GM19023 (cell line): ENCODE measurements at regions not wholly inside any gene's neighbourhood (a gene's known extent, or its start where the extent isn't known, plus 50 kb on each side); places are given as distances from the start of the nearest gene placed in this dataset.
A peak's percentile ranks its signal among the peaks of the same experiment; 100 is the strongest.

ENCODE experiments used
- ATAC-seq: cut with Tn5 transposase; IDR thresholded peaks from one replicate; pipeline ENCODE4 v1.9.1; 2021; ENCODE audit warnings: mild to moderate bottlenecking, moderate library complexity; ENCODE audit not compliant: unreplicated experiment

DNA sequence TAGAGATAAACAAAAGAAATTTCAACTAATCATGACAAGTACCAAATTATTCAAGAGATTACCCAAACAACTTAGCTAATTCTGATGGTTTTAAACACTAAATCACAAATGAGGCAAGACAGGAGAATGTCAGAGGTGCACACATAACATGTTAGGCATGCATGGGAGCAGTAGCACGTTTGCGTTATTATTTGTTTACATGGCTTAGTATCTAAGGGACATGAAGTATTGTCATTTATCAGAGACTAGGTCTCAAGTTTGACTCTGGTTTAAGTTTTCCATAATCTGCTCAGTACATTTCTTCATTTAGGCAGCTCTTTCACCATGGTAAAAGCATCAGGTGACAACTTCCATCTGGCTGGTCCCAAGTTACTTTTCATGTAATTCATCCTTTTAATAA lies 244.1 kb upstream of the TNC start:
- ATAC-seq = no peak

DNA sequence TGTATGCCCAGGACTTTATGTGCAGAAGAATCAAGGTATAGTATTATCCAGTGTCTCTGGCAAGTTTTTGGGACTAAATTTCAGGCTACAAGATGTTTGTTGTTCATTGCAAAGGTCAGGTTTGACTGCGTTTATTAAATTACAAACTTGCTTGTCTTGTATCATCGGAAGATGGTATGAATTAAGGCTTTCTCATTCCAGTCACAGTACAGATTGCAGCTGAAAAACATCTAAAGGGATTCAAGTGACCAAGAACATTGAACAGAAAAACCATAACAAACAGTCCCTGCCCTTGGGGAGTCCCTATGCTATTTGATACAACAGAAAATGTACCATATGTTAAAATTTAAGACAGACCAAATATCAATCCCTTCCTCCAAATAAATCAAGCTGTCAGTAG lies 244.7 kb upstream of the TNC start:
- no peak for ATAC-seq

DNA sequence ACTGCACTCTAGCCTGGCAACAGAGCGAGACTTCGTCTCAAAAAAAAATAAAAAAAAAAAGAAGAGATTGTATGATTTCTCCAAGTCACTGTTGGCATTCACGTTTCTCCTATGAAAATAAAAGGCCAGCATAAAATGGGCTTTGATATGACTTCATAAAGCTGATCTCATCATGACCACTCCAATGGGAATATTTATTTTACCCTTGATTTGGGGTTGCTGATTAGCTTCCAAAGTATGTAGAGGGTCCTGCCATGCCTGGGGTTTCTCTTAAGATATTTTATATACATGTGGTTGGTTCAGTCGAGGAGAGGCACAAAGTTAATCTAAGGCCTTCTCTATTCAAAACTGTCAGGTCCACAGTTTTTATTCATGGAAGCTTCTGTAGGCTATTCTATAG lies 247.0 kb upstream of the TNC start:
- no peak for ATAC-seq

DNA sequence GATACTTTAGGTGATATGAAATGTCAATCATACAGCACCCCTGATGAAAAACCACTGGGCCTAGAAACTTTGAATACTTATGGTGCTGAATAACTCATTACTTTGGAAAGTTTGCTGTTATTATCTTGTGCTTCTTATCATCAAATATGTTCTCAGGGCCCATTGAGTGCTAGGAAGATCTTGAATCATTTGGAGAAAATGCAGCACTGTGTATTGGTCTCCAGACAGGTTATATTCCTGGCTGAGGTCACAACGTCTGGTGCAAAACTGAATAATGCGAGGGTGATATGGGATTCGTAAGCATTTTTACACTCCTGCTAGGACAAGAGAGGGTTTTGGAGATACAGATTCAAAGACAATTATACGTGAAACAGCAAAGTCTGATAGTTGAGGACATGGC lies 249.4 kb upstream of the TNC start:
- no peak for ATAC-seq

DNA sequence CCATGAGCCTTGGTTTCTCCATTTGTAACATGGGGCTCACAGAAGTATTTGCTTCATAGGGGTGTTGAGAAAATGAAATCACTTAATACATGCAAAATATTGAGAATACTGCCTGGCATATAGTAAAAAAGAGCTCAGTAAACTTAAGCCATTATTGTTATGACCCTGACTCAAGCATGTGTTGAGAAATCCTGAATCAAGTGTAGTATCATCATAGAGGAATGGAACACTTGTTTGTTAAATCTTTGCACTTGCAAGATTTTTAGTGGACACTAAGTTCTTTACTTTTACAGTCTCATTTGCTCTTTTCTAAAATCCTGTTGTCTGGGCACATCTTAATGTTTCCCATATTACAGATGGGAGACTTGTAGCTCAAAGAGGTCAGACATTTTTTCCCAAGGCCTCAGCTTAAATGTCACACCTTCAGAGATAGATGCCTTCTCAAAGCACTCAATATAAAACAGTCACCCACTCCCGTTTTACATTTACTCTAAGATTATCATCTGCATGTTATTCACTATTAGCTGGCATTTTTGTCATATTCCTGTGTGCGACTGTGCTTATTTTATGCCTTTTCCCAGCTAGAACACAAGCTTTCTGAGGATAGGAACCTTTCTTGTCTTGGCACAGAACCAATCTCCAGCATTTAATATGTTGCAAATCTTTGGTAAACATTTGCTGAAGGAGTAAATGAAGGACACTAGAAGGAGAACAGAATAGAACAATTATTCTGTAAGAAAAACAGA lies 250.0 kb upstream of the TNC start:
- ATAC-seq = no peak

DNA sequence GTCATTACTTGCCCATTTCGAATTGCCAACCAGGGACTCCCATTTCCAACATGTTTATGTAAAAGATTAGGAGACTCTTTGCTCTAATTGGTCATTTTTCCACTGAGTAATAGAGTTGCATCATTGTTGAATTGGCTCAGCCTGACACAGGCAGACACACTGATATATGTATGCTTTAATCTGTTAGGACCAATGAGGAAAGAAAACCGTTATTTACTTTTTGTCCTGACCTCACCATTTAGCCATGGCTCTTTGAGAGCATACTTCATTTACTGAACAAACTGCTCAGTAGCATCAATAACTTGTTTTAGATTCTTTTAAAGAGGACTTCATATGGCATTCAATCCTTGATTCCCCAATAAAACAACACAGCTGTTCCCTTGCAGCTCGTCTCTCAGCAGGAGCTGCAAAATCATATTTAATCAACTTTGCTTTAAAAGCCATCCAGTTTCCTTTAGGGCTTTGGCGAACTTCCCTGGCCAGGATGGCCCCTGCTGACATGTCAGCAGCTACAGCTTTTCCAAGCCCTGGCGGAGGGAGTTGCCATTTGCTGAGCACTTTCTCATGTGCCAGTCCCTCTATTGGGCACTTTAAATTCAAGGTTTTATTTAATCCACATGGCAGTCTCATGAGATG lies 251.5 kb upstream of the TNC start:
- ATAC-seq = no peak

DNA sequence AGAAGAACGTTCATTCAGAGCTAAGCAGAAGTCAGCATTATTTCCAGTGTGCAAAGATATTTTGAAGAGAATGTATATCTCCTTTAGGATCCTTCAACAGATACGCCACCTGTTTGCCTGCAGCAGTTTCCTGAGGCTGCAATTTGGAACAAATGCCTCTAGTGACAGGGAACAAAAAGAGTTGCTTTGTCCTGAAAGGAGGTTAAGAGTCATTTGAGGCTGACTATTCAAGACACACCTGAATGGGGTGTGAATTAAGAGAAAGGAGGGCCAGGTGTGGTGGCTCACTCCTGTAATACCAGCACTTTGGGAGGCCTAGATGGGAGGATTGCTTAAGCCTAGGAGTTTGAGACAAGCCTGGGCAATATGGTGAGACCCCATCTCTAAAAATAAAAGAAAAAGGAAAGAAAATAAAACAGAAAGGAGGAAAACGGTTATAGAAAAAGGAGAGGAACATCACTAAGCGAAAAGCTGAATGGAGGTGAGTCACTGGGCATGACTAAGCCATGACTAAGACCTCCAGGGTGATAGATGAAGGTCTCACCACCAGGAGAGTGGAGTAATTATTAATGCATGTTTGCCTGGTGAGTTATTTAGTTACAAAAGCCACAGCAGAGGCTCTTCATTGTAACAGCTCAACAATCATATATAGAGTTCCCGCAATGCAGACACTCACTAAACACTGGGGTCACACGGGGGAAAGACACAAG lies 255.2 kb upstream of the TNC start:
- peak; percentile 70 for ATAC-seq

DNA sequence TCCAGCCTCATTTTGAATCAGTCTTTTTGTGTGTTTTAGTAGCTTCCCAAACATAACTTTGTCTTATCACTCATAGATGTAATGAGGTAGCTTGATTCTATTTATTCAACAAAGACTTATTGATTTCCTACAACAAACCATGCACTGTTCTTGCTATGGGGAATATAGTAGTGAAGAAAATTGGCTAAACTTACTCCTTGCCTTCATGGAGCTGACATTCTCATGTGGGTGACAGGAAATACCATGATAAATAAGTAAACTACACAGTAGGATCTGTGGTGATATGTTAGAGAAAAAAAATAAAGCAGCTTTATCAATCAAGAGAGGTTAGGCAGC lies 255.7 kb upstream of the TNC start:
- no peak for ATAC-seq

DNA sequence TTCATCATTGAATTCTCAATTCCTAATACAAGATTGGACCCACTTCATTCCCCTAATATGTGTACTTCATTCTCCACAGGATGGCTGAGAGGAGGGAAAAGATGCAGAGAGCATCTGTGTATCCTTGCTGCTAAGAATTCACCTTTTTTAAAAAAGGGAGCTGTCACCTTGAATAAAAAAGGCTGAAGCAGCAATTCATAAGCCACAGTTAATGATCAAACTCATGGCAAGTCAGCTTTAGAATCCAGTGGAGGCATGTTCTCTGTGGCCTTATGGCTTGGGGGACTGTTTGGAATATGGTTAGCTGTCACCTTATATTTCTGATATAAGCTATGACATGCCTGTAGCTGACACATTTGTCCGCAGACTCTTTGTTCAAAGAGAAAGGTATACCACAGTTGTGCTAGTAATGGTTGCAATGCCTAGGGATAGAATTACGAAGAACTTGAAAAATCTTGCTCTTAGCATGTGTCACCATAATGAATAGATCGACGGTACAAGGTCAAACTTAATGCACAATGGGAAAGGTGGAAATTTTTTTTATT lies 256.8 kb upstream of the TNC start:
- no peak for ATAC-seq

DNA sequence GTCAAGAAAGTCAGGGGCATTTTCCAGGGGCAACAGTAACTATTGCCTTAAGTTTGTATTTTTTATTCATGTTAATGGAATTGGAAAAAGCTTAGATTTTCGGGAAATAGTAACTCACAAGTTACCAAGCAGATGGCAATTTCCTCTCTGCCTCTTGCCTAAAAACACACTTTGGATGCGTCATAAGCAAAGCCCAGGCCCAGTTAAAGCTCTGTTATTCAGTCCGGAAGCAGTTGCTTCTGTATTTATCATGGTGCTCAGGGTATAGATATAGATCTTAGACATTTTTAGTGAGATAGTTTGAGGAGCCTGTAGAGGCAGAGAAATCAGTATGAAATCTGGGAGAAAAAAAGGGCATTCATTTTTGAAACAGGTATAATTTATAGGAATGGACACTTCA lies 260.3 kb upstream of the TNC start:
- no peak for ATAC-seq

DNA sequence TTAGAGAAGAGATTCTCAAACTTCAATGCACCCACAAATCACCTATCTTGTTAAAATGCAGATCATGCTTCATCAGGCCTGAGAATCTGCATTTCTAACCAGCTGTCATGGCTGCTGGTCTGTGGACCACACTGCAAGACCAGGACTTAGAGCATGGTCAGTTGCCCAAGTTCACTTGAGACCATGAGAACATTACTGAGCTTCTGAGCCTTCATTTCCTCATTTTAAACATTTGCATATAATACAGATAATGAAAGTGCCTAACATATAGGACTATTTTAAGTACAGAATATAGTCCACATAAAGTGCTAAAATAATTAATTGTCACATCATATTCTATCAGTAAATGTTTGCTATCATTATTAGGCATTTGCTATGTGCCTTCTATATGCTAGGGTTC lies 260.8 kb upstream of the TNC start:
- no peak for ATAC-seq

DNA sequence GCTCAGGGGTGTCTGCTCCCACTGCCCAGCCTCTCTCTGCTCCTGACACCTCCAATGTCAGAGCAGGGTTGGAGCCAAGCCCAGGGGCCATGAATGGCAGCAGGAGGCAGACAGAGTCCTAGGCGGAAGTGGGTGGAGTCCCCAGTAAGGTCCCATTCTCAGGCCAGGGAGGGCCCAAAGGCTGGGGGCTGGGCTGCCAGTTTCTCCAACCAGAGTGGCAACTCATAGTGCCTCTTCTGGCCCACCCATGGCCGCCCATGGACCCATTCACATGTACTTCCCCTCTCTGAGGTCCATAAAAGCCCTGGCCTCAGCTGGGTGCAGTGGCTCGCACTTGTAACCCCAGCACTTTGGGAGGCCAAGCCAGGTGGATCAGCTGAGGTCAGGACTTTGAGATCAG lies 261.8 kb upstream of the TNC start:
- no peak for ATAC-seq

DNA sequence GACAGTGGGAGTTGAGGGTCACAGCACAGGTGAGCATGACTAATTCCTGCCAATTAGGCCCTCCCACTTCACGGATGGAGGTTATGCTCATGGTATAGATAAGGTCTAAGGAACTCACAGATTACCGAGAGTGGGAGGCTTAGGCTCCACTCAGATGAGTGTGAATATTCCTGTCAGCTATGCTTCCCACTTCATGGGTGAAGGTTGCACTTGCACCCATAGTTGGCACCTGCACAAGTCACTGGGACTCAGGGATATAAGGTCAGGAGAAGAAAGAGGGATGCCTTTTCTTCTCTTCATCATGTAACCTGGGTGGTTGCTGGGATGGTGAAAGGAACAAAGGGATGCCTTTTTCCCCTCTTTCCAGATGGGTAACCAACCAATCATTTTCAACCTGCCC lies 264.9 kb upstream of the TNC start:
- ATAC-seq = no peak

DNA sequence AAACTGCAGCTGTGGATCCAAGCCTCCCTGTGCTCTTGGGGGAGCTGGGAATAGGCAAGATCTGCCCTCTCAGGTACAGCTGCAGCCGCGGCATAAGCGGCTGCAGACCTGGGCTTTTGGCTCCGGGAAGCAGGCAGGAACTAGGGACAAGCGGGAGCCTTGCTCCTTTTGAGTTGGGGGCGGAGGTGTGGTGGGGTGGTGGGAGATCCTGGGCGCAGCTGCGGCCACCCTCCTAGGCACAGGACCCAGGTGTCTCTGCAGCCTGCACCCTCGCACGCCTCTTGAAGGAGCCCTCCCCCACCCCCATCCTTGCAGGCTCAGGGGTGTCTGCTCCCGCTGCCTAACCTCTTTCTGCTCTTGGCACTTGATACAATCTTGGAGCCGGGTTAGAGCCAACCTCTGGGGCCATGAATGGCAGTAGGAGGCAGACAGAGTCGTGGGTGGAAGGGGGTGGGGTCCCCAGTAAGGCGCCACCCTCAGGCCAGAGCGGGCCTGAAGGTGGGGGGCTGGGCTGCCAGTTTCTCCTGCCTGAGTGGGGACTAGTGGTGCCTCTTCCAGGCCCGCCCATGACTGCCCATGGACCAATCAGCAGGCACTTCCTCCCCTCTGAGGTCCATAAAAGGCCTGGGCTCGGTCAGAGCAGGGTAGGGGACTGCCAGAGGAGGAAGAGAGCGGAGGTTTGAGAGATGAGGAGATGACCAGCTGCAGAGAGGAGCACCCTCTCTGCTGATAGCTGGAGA lies 267.6 kb upstream of the TNC start:
- no peak for ATAC-seq

DNA sequence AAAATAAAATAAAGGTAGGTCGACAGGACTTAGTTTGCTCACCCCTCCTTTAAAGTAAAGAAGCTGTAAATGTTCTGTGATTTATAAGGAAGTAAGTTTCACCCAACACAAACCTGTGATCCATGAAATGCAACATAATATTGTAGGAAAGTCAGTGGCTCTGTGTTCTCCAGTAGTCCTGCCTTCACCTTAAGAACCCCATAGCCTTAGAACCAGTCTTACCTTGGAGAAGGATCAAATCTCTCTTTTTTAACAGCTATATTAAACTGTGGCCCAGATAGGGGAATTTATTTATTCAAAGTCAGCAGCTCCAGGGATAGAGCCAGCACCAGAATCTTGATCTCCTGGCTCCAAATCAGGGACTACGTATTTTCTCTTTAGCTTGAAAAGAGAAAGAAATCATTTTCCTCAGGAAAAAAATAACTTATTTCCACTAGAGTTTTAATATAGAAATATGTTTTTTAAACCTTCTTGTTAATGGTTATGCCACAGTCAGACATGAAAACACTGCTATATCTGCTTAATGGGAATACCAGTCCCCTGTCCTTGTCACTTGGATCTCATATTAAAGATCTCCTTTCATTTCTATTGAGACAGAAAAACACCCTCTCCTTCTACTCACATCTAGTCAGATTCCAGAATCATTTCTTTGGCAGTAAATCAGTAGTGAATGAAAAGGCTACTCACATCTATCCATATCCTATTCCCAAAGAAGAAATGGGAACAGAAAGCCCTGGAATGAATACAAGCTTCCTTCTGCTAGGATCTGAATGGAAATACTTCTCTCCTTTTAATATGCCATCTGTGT lies 269.2 kb upstream of the TNC start:
- no peak for ATAC-seq

DNA sequence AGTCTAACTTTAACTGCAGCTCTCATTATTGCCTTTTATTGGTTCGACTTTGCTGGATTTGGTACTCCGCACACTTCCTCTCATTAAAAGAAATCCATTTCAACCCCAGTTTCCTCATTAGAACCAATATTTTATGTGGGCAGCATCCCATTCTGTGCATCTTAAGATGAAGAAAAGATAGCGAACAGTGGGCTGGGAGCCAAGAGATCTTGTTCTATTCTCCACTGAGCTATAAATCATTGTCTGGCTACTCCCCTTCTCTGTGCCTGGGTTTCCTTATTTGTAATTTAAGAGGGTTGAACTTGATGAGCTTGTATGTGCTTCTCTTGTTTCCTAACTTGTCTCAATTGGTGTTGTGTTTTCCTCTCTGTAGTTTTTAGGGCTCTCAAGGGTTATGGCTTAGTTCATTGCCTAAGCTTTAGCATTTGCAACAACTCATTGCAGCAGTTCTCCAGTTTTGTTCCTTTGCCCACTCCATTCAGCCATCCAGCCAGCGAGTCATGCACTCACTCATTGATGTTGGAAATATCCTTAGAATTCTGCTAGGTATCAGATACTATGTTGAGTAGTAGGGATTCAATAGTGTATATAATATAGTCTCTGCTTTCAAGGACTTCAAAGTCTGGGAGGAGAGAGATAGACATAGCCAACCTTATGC lies 273.3 kb upstream of the TNC start:
- no peak for ATAC-seq

DNA sequence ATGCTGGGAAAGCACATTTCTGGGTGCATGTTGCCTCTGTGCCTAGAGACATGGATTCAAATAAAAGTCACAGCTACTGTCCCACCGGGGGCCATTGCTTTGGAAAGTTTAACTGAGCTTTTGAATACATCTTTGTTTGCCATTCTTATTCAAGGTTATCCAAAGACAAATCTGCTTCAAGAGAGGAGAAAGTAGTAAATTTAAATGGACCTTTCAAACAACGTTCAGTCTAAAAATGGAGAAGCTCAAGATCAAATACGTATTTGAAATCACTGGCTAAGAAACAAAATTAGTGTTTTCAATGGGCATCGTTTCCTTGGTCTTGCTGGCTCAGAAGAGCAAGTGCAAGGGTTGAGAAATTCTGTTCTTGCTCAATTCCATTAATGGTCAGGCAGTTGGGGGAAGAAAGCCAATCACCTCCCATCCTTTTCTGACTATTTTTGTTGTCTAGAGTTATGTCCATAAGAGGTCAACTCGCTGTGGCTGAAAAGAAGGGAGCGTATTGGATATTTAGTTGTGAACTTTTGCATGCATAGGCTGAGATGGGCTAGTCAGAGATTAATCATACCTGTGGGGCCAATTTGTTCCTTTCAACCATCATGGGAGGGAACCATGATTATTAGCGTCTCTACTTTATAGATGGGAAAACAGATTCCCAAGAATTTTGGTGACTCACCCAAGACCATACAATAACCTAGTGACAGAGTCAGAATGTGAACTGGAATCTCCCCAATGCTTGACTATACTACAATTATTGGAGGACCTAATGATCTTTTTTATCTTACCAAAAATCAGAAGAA lies 276.2 kb upstream of the TNC start:
- ATAC-seq = no peak

DNA sequence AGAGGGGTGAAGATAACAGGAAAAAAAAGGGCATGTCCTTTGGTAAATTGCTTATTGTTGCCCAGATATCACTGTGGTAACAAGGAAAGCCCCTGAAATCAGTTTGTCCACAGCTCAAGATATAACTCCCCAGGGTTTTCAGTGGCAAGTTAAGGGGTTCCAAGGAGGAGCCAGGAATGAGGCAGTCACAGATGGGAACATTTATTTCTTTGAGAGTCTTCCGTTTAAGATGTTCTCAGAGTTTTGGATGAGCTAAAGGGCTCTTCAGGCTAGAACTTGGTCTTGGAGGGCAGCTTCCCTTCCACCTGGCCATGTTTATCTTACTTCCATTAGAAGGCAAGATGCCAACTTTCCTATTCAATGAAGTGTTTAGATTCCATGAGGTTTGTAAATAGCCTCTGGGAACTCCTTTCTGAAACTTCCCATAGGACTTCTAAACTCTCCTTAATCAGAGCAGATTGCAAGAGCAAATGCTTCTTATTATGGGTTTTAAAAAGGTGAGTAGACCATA lies 277.6 kb upstream of the TNC start:
- ATAC-seq = no peak

DNA sequence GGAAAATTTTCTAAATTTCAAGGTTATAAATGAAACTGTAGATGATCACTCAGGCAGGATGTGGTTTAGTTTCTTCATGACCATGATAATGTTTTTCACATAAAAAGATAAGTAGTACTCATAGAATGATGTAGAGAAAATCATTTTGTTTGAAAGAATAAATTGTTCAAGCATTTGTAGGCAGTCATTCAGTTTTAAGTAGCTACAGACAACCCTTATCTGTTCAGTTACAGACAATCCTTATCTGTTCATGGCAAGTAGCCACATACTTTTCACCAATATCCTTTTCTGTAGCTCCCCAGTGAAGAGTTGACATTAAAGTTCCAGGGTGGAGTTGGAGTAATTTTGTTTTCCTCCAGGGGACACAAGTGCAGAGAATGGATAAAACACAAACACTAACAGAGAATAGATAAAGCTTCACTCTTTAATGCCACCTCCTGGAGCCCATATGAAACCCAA lies 278.1 kb upstream of the TNC start:
- no peak for ATAC-seq
